ENCODE measurements at regions not wholly inside any gene's neighbourhood (a gene's known extent, or its start where the extent isn't known, plus 50 kb on each side); places are given as distances from the start of the nearest gene placed in this dataset.

DNA sequence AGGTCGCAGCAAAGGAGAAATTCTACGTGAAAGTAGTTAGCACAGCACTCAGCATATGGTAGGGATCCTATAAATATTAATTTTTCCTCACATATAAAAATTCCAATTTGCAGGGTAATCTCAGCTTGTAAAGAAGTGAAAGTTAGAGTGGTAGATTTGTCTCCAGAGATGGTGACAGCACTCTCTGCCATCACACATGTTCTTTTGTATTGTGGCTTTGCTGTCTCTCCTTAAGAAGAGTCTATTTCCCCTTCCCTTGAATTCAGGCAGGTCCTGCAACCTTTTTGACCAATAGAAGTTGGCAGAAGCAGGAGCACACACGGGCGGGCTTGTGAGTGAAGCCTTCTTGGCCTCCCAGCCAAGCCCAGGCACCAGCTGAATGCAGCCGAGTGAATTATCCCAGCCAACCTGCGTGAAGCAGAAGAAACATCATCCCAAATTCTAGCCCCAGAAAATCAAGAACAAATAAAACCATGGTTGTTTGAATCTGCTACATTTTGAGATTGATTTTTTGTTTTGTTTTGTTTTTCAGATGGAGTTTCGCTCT is 107.8 kb upstream of the COPS8 start:
- TF ChIP-seq YY1 (IDR thresholded peaks at IDR 0.05; ENCODE audit: insufficient read depth, insufficient read length): no peak
- no peak for TF ChIP-seq ZNF274 (IDR thresholded peaks at IDR 0.05; ENCODE audit: low read depth, low read length)
- TF ChIP-seq SUZ12 (IDR thresholded peaks at IDR 0.05; ENCODE audit: extremely low read depth, insufficient read depth, insufficient read length): no peak

Data from NT2/D1 (cell line).